Ramos (cell line): ENCODE measurements at regions not wholly inside any gene's neighbourhood (a gene's known extent, or its start where the extent isn't known, plus 50 kb on each side); places are given as distances from the start of the nearest gene placed in this dataset.

Experiments used
- in situ Hi-C: fragments of 300-500 bp; cut with MboI; formaldehyde crosslinking; loops from one replicate; pipeline ENCODE4 v1.14.3; 2022; ENCODE audit warnings: low sequenced_read_pairs; ENCODE audit not compliant: unreplicated experiment

DNA sequence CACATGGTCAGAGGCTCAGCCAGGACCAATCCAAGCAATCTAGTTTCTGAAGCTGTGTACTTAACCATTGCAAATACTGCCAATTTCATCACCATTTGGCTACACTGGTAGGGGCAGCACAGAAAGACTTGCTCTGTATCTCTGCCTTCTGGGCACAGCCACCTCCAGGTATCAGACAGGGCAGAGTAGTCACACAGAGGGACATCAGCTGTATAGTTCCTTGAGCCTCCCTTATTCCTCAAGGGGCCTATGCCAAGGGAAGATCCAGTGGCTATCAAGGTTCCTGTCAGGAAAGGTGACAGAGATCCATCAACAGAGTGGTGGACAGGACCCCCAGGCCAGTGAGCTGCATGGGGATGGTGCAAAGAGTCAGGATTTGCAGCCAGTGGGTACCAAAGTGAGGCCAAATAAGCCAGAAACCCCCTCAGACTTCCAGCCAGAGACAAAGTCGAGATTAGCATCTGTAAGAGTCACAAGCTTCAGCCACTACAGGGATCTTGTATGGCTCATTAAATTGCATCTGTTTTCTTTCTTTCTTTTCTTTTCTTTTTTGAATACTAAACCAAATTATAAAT is 381.6 kb upstream of the CPEB2 start:
- in situ Hi-C loops = no loop called here

DNA sequence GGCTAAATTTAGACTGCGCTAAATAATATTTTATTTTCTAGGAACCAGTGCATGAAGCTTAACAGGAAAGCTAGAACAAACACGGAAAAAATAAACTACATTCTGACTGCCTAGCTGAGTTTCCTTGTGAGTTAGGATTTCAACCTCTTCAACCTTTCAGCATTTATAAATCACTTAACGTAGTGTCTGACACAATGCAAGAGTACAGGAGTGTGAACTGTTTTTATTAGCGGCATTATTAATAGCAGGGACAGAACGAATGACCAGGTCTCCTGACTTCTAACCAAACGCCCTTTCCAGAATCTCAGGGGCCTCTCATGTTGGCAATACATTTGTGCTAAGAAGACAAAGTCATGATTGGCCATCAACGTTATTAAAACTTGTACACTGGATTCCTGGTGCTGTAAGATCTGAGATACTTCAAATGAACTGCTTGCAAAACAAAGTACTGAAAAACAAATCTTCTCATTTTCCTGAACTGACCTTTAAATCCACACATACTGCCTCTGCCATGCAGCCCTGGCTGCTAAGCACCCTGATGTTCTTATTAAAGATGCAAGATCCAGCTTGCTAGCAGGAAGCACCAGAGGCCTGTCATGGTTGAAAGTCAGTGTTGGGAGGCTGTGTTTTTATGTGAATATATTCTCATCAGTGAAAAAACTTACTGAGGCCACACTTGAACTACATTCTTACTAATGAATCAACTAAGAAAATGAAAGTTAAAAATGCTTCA is 380.4 kb upstream of the CPEB2 start:
- in situ Hi-C loops = no loop called here

DNA sequence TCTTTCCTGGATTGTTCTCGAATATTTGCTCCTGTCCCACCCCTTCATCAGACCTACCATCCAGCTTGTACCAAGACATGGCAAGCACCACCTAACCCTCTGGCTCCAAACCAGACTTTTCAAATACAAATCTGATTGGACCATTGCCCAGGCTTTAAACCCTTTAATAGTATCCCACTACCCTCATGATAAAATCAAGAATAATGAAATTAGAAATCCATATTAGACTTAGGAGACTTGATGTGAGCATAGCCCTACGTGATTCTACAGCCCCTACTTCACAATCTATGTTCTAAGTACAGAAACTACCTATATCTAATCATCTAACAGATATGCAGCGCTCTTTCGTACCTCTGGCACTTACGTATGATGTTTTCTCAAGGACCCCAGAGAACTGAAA is 375.2 kb upstream of the CPEB2 start:
- in situ Hi-C loops = no loop called here

DNA sequence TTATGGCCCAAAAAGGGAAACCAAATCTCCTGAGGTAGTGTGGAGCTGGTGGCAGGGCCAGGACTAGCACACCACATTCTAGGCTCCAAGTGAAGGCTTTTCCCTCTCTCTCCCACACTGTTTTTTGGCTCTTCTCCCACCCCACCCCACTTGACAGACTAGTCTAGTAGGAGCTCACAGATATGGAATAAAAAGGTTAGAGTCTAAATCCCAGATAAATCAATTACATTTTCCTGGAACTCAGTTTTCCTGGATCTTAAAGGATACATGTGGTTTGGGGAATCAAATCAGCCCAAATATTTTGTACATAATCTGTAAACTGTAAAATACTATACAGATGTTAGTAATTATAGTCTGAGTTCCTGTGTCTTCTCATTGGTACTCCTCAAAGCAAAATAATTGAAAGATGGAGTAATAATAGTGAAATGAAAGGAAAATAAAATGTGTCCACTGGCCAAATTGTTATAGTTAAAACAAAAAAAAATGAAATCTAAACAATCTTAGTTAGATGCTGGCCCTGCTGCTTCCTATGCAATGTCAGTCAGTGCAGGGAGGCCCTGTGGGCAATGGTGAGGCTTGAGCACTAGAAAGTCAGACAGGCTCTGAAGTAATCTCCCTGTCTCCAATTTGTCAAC is 370.4 kb upstream of the CPEB2 start:
- in situ Hi-C loops = no loop called here

DNA sequence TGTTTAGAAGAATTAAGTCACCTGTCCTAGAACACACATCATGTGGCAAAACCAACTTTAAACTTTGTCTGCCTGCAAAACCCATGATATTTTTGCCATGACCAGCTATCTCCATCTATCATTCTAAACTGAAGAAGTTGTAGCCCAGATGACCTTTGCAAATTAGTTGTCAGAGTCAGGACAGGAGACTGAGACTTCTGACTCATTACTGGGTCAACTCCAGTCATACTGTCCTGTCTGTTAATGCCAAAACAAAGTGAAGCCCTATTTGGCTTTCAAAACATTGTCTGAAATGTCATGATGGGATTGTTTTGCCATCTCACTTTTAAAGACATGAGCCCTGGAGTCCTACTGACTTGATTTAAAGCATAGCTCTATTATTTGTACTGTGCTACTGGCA is 365.7 kb upstream of the CPEB2 start:
- in situ Hi-C loops = no loop called here

DNA sequence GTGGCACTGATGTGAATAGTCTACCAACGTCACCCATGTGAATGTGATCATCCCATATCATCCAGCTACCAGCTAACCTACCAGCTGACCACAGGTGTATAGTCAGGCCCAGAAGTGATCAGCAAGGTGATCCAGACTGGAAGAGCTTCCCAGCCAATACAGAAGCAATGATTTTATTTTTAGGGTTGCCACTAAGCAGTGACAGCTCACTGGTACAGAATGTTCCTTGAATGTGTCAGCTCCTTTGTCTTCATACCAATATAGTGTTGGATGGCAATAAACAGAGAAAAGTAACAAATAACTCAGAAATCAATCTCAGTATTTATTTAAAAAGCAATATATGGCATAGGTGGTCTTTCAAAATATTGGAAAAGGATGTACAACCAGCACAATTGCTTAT is 361.8 kb upstream of the CPEB2 start:
- in situ Hi-C loops = no loop called here

DNA sequence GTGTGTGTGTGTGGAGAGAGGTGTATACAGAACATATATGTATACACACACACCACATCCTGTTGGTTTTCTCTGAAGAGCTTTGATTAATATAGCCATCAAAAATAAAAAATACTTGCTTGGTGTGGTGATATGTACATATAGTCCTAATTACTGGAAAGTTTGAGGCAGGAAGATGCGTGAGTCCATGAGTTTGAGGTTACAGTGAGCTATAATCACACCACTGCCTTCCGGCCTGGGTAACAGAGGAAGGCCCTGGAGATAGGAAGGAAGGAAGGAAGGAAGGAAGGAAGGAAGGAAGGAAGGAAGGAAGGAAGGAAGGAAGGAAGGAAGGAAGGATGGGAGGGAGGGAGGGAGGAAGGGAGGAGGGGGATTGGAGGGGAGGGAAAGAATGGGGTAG is 360.4 kb upstream of the CPEB2 start:
- in situ Hi-C loops = no loop called here

DNA sequence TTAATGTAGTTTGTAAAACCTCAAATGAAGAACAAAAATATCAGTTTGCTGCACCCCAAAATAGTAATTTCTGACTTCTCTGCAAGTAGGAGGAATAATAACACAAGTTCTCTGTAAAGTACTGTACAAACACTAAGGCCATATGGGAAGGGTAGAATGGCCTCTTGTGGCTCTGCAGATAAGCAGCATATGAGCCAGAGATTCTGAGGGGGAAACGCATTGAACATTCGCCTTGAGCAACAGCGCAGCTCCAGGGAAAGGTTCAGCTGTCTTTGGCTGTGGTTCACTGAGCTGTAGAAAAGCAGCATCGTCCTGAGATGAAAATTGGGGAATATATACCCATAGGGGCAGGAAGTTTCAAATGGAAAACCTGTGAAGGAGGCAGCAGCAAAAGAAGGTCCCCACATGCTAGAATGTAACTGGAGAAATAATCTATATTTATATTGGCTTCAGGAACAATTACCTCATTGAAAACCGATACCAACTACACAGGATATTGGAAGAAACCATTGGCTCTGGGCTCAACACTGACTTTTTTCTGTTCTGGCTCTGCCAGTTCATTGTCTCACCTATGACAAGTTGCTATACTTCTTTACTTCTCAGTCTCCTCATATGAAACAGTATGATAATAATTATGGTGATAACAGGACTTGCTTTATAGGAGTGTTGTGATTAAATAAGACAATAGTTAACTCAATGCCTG is 357.6 kb upstream of the CPEB2 start:
- in situ Hi-C loops = no loop called here

DNA sequence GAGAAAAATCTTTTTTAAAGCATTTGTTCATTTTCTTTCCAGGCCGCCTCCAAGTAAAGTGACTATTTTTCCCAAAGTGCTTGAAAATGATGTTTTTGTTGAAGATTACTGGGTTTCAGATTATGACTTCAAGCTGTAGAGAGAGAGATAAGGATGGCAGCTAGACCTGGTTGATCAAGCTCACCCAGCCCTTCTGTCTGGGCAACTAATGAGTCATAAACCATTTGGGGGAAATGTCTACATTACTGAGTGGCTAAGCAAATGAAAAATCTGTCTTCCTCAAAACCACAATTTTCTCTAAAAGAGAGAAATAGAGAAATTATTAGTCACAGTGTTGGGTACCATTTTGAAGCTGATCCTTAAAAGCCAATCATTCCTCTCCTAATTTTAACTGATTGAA is 355.4 kb upstream of the CPEB2 start:
- in situ Hi-C loops = no loop called here

DNA sequence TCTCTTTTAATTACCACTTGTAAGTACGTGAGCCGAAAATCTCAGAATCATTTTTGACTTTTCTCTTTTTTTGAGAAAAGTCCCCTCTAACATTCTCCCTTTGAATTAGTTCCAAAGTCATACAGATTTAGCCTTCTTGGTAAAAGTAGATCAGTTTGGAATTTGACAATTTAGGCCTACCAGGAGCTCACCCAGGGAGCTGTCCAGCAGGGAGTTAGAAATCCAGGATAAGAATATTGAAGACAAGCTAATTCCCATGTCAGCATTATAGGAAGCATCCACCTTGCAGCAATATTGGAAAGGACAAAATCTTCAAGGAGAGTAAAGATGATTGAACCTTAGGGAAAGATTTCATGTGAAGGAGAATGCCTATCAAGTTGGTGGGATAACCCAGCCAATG is 352.2 kb upstream of the CPEB2 start:
- in situ Hi-C loops = no loop called here

DNA sequence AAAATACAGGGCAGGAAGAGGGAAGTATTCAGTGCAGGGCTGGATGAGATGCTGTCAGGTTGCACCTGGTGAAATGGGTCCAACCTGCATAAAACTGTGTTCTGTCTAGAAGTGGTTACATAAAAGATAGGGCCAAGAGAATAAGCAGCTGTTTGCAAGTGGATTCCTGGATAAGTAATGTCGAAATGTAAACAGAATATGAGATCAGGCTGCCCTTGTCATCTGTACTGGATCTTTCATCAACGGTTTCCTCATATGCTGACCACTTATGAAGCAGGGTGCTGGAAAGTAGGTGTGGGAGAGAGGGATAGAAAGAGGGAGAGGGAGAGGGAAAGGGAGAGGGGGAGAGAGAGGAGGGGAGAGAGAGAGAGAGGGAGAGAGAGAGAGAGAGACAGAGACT is 349.8 kb upstream of the CPEB2 start:
- in situ Hi-C loops = no loop called here

DNA sequence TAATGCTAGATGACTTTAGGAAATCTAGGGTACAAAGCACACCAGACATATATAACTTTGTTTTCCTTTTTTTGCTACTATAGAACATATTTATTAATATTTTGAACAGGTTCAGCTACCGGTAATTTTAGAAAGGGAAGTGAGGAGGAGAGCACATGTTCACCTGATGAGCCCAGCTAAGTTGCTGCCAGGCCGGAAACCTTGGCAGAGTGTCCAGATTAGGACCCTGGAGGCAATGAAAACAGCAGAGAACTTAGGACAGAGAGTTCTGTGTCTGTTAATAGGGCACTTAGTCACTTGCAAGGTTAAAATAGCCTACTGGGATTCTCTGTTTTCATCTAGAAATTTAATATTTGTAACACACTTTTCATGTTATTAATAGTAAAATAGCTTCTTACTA is 348.9 kb upstream of the CPEB2 start:
- in situ Hi-C loops = no loop called here

DNA sequence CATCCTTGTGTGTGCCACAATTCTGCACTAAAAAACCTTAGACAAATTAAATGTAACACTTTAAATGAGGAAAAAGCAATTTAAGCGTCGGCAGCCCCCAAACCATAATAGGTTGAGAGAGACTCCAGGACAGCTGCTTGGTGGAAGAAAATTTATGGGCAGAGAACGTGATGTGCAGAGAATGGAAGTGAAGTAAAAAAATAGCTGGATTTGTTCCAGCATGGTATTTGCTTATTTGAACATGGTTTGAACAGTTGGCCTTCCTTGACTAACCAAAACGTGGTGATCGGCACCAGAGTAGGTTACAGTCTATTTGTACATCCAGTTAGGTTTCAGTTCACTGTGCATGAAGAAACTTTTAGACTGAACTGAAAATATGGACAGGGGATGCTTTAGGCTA is 343.0 kb upstream of the CPEB2 start:
- in situ Hi-C loops = no loop called here

DNA sequence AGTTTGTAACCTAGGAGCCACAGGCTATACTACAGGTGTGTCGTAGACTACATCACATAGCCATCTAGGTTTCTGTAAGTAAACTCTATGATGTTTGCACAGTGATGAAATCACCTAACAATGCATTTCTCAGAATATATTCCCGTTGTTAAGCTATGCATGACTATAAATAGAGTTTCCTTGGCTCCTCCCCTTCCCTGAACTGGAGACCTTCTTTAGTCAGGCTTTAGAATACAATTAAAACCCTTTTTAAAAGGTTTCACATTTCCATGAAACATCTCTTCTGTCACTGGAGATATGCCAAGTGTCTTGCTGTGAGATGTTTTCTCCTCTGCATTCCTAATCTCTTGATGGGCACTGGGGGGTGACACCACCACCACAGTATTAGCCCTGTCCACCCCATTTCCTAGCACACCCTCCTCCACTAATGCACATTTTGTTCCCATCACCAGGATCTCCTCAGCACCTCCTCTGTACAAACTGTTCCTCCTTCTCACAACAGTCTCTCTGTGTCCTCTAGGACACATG is 334.6 kb upstream of the CPEB2 start:
- in situ Hi-C loops = no loop called here

DNA sequence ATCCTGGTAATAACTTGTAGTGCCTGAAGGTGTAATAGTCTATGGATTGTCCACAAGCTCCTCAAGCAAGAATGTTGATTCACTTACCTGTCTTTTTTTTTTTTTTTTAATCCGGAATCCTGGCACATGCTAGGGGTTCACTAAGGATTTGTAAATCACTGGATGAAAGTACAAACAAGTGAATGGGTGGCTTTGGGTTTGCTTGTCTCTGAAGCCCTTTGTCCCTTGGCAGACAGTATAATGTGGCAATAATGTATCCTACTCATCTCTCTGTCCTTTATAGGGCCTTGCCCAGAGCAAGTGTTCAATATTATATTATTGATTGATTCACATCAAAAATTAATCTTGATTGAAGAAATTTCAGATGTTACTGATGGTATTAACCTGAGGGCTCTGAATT is 334.0 kb upstream of the CPEB2 start:
- in situ Hi-C loops = no loop called here

DNA sequence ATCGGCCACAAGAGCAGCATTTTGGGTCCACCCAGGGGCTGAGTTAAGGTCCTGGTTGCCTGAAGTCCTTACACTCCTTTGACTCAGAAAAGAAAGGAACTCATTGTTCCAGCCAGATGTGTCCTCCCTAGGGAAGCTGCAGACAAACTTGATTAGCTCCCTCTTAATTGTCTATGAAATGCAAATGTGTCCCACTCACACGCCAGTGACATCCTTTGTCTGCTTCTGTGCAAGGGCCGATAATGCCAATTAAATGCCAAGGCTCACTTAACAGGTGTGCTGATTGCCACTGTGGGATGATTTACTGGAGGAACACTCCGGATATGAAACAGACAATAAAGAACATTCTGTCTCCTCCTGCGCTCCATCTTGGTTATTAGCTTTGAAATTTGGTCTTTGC is 332.9 kb upstream of the CPEB2 start:
- in situ Hi-C loops = no loop called here

DNA sequence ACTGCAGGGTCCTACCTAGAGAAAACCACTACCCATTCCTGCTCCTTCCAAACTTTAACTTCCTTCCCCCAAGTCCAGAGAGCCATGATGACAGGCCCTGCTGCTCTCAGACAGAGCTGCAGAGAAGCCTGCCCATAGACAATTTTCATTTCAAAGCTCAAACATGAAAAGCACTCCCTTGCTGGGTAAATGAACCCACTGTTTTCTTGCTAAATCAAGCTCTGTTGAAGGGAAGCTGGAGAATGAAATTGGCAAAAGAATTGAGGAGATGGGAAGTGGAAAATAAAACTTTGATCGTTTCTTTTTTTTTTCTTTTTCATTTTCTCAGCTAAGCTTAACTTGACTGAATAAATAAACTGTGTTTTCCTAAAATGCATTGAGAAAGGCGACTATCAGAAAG is 331.1 kb upstream of the CPEB2 start:
- in situ Hi-C loops = no loop called here

DNA sequence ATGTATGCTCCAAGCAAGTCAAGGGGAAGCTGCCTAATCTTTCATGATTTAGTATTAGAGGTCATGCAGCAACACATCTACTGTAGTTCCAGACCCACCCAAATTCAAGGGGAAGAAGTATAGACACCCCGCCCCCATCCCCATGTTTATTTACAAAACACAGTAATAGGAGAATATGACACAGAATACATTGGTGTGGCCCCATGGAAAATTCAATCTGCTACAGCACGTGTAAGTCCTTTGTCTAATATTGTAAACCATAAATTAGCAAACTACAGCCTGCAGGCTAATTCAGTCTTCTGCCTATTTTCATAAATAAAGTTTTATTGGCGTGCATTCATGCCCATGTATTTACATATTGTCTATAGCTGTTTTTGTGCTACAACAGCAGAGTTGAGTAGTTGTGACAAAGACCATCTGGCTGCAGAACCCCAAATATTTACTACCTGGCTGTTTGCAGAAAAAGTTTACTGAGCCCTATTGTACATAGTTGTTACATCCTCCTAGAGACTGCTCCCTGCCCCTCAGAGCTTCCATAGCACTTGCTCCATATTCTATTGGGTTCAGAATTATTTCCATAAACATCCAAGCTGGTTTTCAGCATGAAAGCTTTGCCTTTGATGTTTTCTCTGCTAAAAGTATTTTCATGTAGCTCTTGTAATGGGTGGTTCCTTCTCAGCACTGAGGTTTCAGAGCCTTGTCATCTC is 326.8 kb upstream of the CPEB2 start:
- in situ Hi-C loops = no loop called here

DNA sequence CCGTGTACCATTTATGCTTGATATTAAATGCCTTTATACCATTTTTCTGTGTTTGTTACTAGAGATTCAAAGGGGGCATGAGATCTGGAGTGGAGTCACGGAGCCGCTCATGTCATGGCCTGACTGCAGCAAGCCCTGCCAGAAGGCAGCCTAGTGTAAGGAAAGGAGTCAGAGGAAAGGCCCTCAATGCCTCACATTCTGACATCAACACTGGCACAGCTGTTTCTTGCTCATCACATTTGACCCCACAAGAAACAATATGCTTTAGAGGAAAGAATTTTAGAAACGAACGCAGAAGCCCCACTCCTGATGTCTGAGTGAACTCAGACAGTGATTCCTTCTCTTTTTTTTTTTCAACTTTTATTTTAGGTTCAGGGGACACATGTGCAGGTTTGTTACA is 322.4 kb upstream of the CPEB2 start:
- in situ Hi-C loops = no loop called here

DNA sequence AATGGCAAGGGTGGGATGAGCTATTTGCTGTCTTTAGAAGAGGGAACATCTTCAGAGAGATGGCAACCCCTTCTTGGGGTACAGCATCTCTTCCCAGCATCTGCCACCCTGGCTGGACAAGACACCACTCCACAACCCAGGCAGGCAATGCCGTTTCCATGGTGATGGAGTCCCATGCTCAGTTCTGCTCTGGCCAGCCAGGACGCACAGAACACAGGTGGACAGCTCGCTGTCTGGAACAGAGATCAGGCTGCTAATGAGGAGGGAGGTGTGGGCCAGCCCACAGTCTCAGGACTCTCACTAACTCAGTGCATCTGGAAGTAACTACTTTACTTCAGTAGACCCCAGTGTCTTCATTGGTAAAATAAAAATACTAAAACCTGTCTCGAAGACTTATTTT is 321.0 kb upstream of the CPEB2 start:
- in situ Hi-C loops = no loop called here

DNA sequence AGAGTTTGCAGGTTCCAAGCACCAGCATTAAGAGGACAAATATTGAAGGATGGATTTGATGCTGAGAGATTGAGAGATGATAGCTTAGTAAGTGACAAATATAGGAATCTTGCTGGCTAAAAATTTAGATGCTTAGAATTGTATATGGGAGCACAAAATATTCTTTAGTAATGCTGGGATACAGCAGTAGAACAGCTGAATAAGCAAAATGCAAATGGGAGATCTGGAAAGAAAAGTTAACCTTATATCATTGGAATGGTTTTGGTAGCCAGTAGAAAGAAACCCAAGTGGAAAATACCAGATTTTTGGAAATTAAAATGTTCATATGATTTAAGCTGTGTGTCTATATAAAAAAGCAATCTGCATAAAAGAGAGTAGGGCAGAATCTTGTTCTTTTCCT is 308.6 kb upstream of the CPEB2 start:
- in situ Hi-C loops = no loop called here
